Activated naive CD4-positive, alpha-beta T cell treated with anti-CD3 and anti-CD28 coated beads, Interleukin-2, amount 10 ng/mL, durations not matched to agents 7 days and 5 days (primary cell): ENCODE measurements at regions not wholly inside any gene's neighbourhood (a gene's known extent, or its start where the extent isn't known, plus 50 kb on each side); places are given as distances from the start of the nearest gene placed in this dataset.
"Not testable (repeated sequence)": the region's sequence is repeated elsewhere in the genome, so short reads cannot be mapped to it uniquely, and the experiment has no call there.

ENCODE experiments used
- CTCF ChIA-PET: fragments of 350-600 bp; sonication (Branson Sonifier 250); formaldehyde crosslinking; loops from one replicate; lab custom pipeline; 2021; ENCODE audit warnings: antibody characterized with exemption; lab: Charles Lee
- DNase-seq: peaks from one replicate; pipeline ENCODE4 v3.0.0-alpha.2; 2020
- H3K27ac Mint-ChIP-seq: one replicate; pipeline ENCODE4 v1.8.0; 2021; ENCODE audit warnings: mild to moderate bottlenecking, moderate library complexity, mixed read lengths
- H3K27me3 Mint-ChIP-seq: one replicate; pipeline ENCODE4 v1.8.0; 2021; ENCODE audit warnings: mild to moderate bottlenecking, mixed read lengths
- H3K36me3 Mint-ChIP-seq: one replicate; pipeline ENCODE4 v1.8.0; 2021; ENCODE audit warnings: mixed read lengths
- H3K4me1 Mint-ChIP-seq: one replicate; pipeline ENCODE4 v1.8.0; 2021; ENCODE audit warnings: mixed read lengths
- H3K4me3 Mint-ChIP-seq: one replicate; pipeline ENCODE4 v1.8.0; 2021; ENCODE audit warnings: mild to moderate bottlenecking, moderate library complexity, mixed read lengths
- H3K9me3 Mint-ChIP-seq: one replicate; pipeline ENCODE4 v1.8.0; 2021; ENCODE audit warnings: mixed read lengths

GRCh38 chr12:80003744-80004143 is 68.8 kb upstream of the PPP1R12A start:
- H3K36me3 Mint-ChIP-seq, H3K27ac Mint-ChIP-seq, H3K4me3 Mint-ChIP-seq, H3K27me3 Mint-ChIP-seq, H3K9me3 Mint-ChIP-seq, H3K4me1 Mint-ChIP-seq, DNase-seq: not testable (repeated sequence)
- CTCF ChIA-PET, result interaction anchor here (1.1 kb wide), 1 partner anchor 9 kb away, joined by 6 read pairs; no protein-coding TSS in a partner anchor

- Mint-ChIP-seq H3K36me3 (no peaks in the 10 kb centered on the region), H3K4me3 (no peak overlapping the region), H3K4me1 (no peaks in the 10 kb centered on the region), H3K27ac (no peak overlapping the region), H3K9me3 (no peaks in the 10 kb centered on the region), H3K27me3 (no peaks in the 10 kb centered on the region)
- CTCF ChIA-PET, result no interaction called here
- no peak for DNase-seq
Measured at GRCh38 chr12:80001562-80001961, 66.7 kb upstream of the PPP1R12A start.

DNA sequence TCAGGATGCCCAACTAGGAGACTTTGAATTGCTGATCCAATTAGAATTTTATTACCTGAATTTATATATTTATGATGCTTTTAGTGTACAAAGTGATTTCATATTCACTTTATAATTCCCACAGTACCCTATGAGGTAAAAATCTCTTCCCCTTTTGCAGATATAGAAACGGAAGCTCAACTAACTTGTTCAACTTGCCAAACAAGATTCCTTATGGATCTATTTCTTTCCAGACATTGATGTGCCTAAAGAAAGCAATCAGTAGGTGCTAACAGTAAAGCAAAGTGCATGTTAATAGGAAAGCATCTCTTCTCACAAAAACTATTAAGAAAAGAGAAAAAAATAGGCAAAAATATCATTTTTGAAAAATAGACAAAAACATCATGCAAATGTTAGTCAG is 65.9 kb upstream of the PPP1R12A start:
- no peak for DNase-seq
- Mint-ChIP-seq H3K36me3 (no peaks in the 10 kb centered on the region), H3K4me3 (no peak overlapping the region), H3K9me3 (no peaks in the 10 kb centered on the region), H3K27ac (no peak overlapping the region), H3K4me1 (no peaks in the 10 kb centered on the region), H3K27me3 (no peaks in the 10 kb centered on the region)
- CTCF ChIA-PET, result no interaction called here

- no peaks in the 10 kb centered on the region for H3K9me3 Mint-ChIP-seq
Measured at GRCh38 chr12:79998554-79998953, 63.7 kb upstream of the PPP1R12A start.

DNA sequence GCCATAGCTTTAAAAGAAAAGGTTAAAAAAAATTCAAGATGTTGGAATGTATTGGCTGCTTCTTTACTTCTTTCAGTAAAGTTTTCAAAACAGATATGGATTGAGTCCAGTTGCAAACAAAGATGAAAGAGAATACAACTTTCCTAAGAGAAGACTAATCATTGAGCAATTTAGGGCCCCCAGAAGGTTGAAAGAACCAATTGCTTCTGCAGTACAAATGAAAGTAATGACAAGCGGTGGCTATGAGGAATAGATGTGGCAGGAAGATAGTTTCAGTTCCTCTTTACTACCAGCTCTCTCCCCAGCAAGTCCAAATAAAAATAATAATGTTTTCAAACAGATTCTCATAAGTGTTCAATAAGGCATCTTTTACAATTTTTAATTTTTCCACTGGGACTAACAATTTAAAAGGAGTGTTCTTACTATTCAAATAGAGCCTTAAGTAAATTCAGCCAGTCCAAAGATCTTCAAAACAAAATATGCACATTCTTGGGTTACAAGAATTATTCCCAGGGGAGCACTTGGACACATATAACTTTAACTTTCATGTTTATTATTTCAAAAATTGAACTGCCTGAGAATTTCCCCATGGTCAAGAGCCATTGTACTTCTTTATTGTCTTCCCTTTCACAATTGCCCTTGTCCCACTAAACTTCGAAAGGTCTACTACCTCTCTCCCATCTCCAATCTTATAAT is 62.3 kb upstream of the PPP1R12A start:
- no peaks in the 10 kb centered on the region for H3K9me3 Mint-ChIP-seq
- CTCF ChIA-PET, result no interaction called here
- H3K36me3 Mint-ChIP-seq, result no peaks in the 10 kb centered on the region
- no peak for DNase-seq
- no peak overlapping the region for H3K27ac Mint-ChIP-seq
- H3K4me3 Mint-ChIP-seq, result no peak overlapping the region
- H3K4me1 Mint-ChIP-seq, result no peaks in the 10 kb centered on the region
- H3K27me3 Mint-ChIP-seq, result no peaks in the 10 kb centered on the region

More at GRCh38 chr12:79998554-79998953, 63.7 kb upstream of the PPP1R12A start:
- Mint-ChIP-seq H3K36me3 (no peaks in the 10 kb centered on the region), H3K4me3 (no peak overlapping the region), H3K27me3 (no peaks in the 10 kb centered on the region), H3K4me1 (no peaks in the 10 kb centered on the region), H3K27ac (no peak overlapping the region)
- no peak for DNase-seq
- CTCF ChIA-PET, result no interaction called here

- H3K9me3 Mint-ChIP-seq, H3K27ac Mint-ChIP-seq, H3K27me3 Mint-ChIP-seq, DNase-seq, H3K4me3 Mint-ChIP-seq, H3K4me1 Mint-ChIP-seq, H3K36me3 Mint-ChIP-seq: not testable (repeated sequence)
- CTCF ChIA-PET, result interaction anchor here (2.0 kb wide), 1 partner anchor 8 kb away, joined by 6 read pairs; no protein-coding TSS in a partner anchor
Measured at GRCh38 chr12:79995385-79996084, 60.6 kb upstream of the PPP1R12A start.

GRCh38 chr12:79993106-79993862 is 58.4 kb upstream of the PPP1R12A start:
- H3K27me3 Mint-ChIP-seq, result no peaks in the 10 kb centered on the region
- H3K36me3 Mint-ChIP-seq, result no peaks in the 10 kb centered on the region
- peaks cover 2% of the 10 kb centered on the region for H3K4me1 Mint-ChIP-seq
- no peak overlapping the region for H3K4me3 Mint-ChIP-seq
- no peak for DNase-seq
- H3K27ac Mint-ChIP-seq, result no peak overlapping the region
- CTCF ChIA-PET, result interaction anchor here (2.0 kb wide), 1 partner anchor 10 kb away, joined by 6 read pairs; no protein-coding TSS in a partner anchor
- no peaks in the 10 kb centered on the region for H3K9me3 Mint-ChIP-seq

DNA sequence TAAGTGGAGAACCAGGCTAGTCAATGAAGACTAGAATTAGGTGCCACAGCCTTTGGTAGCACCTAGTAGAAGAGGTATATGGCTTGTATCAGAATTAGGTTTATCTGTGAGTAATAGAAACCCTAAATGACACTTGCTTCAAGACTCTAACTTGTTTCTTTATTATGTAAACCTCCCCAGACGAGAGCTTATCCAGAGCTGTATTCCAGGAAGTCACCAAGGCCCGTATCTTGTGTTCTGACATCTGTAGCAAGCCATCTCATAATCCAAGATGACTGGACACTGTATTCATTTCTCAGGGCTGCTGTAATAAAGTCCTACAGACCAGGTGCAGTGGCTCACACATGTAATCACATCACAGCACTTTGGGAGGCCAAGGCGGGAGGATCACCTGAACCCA is 56.7 kb upstream of the PPP1R12A start:
- DNase-seq, result no peak
- no peaks in the 10 kb centered on the region for H3K9me3 Mint-ChIP-seq
- no peak overlapping the region for H3K4me3 Mint-ChIP-seq
- no peak overlapping the region for H3K27ac Mint-ChIP-seq
- peaks cover 2% of the 10 kb centered on the region for H3K4me1 Mint-ChIP-seq
- H3K36me3 Mint-ChIP-seq, result no peaks in the 10 kb centered on the region
- peaks cover 5% of the 10 kb centered on the region for H3K27me3 Mint-ChIP-seq
- CTCF ChIA-PET, result no interaction called here

DNA sequence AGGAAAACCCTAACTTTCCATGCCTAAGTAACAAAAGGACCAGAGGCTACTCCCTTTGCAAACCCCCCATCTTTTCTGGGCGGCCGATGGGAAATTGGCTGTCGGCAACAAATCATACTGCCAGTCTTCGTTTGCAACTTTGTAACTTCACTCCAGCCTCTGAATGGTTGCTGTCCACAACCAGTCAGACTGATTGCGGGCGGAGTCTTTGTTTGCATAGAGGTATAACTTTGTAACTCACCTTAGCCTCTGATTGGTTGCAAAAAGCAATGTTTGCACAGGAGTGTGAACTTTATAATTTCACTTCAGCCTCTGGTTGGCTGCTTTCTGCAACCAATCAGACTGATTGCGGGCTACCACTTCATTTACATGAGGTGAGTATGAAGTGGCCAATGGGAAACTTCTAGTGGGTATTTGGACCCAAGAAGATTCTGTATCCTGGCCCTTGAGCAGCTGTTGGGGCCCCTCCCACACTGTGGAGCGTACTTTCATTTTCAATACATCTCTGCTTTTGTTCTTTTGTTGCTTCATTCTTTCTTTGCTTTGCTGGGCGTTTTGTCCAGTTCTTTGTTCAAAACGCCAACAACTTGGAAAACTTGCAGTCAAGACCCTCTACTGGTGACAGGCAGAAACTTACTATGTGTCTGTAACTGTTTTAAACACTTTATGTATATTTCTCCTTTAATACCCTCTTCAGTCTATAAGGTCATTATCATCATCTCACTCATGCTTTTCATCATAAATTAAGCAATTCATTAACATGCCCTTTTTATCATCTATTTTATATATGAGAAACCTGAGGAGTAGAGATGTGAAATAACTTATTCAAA is 55.8 kb upstream of the PPP1R12A start:
- H3K4me3 Mint-ChIP-seq, H3K4me1 Mint-ChIP-seq, CTCF ChIA-PET, DNase-seq, H3K27me3 Mint-ChIP-seq, H3K27ac Mint-ChIP-seq, H3K36me3 Mint-ChIP-seq, H3K9me3 Mint-ChIP-seq: not testable (repeated sequence)

- no peaks in the 10 kb centered on the region for H3K36me3 Mint-ChIP-seq
- no peak overlapping the region for H3K27ac Mint-ChIP-seq
- no peak for DNase-seq
- H3K4me3 Mint-ChIP-seq, result no peak overlapping the region
- CTCF ChIA-PET, result no interaction called here
- H3K4me1 Mint-ChIP-seq, result peaks cover 2% of the 10 kb centered on the region
- H3K9me3 Mint-ChIP-seq, result no peaks in the 10 kb centered on the region
- peaks cover 14% of the 10 kb centered on the region for H3K27me3 Mint-ChIP-seq
Measured at GRCh38 chr12:79988368-79988767, 53.5 kb upstream of the PPP1R12A start.

DNA sequence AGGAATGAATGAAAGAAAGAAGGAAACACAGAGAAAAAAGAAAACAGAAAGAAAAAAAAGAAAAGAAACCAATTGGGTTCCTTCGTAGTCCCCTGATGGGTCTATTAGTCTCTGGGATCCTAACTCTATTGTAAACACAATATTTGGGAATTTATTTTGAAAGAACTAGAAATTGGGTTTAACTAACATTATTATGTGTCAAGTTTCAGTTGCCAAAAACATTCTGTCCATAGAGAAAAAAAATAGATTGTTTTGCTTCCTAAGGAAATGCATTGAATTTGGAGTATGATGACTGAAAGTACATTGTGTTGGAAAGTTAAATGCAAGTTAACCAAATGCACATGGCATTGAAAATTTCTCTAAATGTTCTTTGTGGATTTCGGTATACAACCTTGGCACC is 52.8 kb upstream of the PPP1R12A start:
- DNase-seq, result no peak
- no peaks in the 10 kb centered on the region for H3K9me3 Mint-ChIP-seq
- CTCF ChIA-PET, result no interaction called here
- peaks cover 20% of the 10 kb centered on the region for H3K27me3 Mint-ChIP-seq
- no peak overlapping the region for H3K4me3 Mint-ChIP-seq
- no peaks in the 10 kb centered on the region for H3K36me3 Mint-ChIP-seq
- peaks cover 2% of the 10 kb centered on the region for H3K4me1 Mint-ChIP-seq
- H3K27ac Mint-ChIP-seq, result no peak overlapping the region
